ENCODE measurements at regions not wholly inside any gene's neighbourhood (a gene's known extent, or its start where the extent isn't known, plus 50 kb on each side); places are given as distances from the start of the nearest gene placed in this dataset.

DNA sequence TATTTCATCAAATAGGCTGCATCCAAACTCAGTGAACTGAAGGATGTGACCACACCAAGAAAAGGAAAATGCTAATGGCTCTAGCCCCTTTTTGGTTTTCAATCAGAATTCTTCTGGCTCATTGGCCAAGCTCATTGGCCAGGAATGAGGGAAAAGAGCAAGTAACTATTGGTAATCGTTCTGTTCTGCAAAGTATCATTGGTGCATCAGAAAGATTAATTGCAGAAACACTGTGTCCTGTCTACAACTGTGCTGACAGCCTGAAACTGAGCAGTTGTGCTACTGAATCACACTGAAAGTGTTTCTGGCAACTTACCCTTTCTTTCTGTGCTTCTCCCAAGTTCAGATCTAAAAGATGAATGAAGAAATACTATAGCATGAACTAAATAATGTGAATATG is 116.4 kb upstream of the ROBO2 start:
- H3K4me1 ChIP-seq (replicated peaks in 1 of 2; ENCODE audit: control insufficient read depth in 2 of 2, insufficient read depth in 2 of 2, low read length in 2 of 2), result no peaks in the 10 kb centered on the region
- POLR2A ChIA-PET, result no interaction called here
- H3K9ac ChIP-seq (ENCODE audit: insufficient read depth in 1 of 2, low read depth in 2 of 2, low read length in 2 of 2), result no peak overlapping the region
- H3K27ac ChIP-seq (ENCODE audit: extremely low read depth, low read depth, low read length), result no peak overlapping the region
- H3K9me3 ChIP-seq (replicated peaks; ENCODE audit: control insufficient read depth, insufficient read depth, low read depth, low read length), result no peaks in the 10 kb centered on the region
- TF ChIP-seq SIN3B (IDR thresholded peaks at IDR 0.05; ENCODE audit: low read depth), result no peak
- TF ChIP-seq, protein P1, sequence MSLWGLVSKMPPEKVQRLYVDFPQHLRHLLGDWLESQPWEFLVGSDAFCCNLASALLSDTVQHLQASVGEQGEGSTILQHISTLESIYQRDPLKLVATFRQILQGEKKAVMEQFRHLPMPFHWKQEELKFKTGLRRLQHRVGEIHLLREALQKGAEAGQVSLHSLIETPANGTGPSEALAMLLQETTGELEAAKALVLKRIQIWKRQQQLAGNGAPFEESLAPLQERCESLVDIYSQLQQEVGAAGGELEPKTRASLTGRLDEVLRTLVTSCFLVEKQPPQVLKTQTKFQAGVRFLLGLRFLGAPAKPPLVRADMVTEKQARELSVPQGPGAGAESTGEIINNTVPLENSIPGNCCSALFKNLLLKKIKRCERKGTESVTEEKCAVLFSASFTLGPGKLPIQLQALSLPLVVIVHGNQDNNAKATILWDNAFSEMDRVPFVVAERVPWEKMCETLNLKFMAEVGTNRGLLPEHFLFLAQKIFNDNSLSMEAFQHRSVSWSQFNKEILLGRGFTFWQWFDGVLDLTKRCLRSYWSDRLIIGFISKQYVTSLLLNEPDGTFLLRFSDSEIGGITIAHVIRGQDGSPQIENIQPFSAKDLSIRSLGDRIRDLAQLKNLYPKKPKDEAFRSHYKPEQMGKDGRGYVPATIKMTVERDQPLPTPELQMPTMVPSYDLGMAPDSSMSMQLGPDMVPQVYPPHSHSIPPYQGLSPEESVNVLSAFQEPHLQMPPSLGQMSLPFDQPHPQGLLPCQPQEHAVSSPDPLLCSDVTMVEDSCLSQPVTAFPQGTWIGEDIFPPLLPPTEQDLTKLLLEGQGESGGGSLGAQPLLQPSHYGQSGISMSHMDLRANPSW (CRISPR knock-in tag; IDR thresholded peaks at IDR 0.05), result no peak
- TF ChIP-seq KLF16 (IDR thresholded peaks at IDR 0.05), result no peak
- TF ChIP-seq CTBP1 (IDR thresholded peaks at IDR 0.05; ENCODE audit: borderline replicate concordance), result no peak
- TF ChIP-seq, protein P2, sequence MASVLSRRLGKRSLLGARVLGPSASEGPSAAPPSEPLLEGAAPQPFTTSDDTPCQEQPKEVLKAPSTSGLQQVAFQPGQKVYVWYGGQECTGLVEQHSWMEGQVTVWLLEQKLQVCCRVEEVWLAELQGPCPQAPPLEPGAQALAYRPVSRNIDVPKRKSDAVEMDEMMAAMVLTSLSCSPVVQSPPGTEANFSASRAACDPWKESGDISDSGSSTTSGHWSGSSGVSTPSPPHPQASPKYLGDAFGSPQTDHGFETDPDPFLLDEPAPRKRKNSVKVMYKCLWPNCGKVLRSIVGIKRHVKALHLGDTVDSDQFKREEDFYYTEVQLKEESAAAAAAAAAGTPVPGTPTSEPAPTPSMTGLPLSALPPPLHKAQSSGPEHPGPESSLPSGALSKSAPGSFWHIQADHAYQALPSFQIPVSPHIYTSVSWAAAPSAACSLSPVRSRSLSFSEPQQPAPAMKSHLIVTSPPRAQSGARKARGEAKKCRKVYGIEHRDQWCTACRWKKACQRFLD (CRISPR knock-in tag; IDR thresholded peaks at IDR 0.05), result no peak
- no peak for TF ChIP-seq RBFOX2 (IDR thresholded peaks at IDR 0.05; ENCODE audit: low read depth, low read length)
- no peak for TF ChIP-seq MAFG (tag; conservative IDR thresholded peaks at IDR 0.05)
- no peak for TF ChIP-seq HNRNPH1 (optimal IDR thresholded peaks at IDR 0.05; ENCODE audit: low read depth, low read length)
- no peak for TF ChIP-seq MYC (IDR thresholded peaks at IDR 0.05; ENCODE audit: low read depth, low read length)
- TF ChIP-seq MYC (CRISPR knock-in tag; IDR thresholded peaks at IDR 0.05; ENCODE audit: borderline replicate concordance, low read depth), result no peak
- no peak for TF ChIP-seq CBFA2T2 (conservative IDR thresholded peaks at IDR 0.05)
- no peak for TF ChIP-seq HMG20A (CRISPR knock-in tag; conservative IDR thresholded peaks at IDR 0.05)
- no peak for TF ChIP-seq ZNF561 (CRISPR knock-in tag; conservative IDR thresholded peaks at IDR 0.05)
- TF ChIP-seq ZNF12 (CRISPR knock-in tag; IDR thresholded peaks at IDR 0.05), result no peak
- TF ChIP-seq FOXJ2 (tag; IDR thresholded peaks at IDR 0.05), result no peak
- no peak for TF ChIP-seq ZNF263 (CRISPR knock-in tag; IDR thresholded peaks at IDR 0.05; ENCODE audit: borderline replicate concordance)
- TF ChIP-seq ZNF217 (CRISPR knock-in tag; IDR thresholded peaks at IDR 0.05), result no peak
- H3K9me1 ChIP-seq (ENCODE audit: control insufficient read depth, insufficient read depth, low read length), result no peaks in the 10 kb centered on the region
- no peak overlapping the region for H3K4me2 ChIP-seq (ENCODE audit: insufficient read depth, low read length)
- 0% methylated on average over 1 of the region's 1 CpG for WGBS (ENCODE audit: insufficient coverage, low coverage, missing lambda C conversion rate)
- no TSS peak for BruUV-seq (replicated peaks)
- H3K27me3 ChIP-seq (ENCODE audit: control insufficient read depth in 2 of 2, insufficient read depth in 2 of 2, low read length in 2 of 2), result no peaks in the 10 kb centered on the region
- no peaks in the 10 kb centered on the region for H4K20me1 ChIP-seq (replicated peaks; ENCODE audit: control insufficient read depth, insufficient read depth, low read length)
- intact Hi-C loops (cut with micrococcal nuclease), result no loop called here
- no peak for FAIRE-seq
- no peaks in the 10 kb centered on the region for H3K36me3 ChIP-seq (ENCODE audit: control insufficient read depth, insufficient read depth, low read length)
- no peaks in the 10 kb centered on the region for H3K79me2 ChIP-seq (ENCODE audit: control insufficient read depth, insufficient read depth, low read length)
- H2AFZ ChIP-seq (ENCODE audit: low read depth, low read length), result no peak overlapping the region
- no peak overlapping the region for H3K4me3 ChIP-seq
- ATAC-seq, result no peak
- CTCF ChIA-PET (ENCODE audit: low intra/inter-chr PET ratio), result no interaction called here
- in situ Hi-C loops (cut with MboI), result no loop called here
- no peak for DNase-seq (ENCODE audit: extremely low read depth in 1 of 4, low spot score in 3 of 4)

Data from K562 (cell line).